Right lobe of liver (tissue), 4 donors: ENCODE measurements at regions not wholly inside any gene's neighbourhood (a gene's known extent, or its start where the extent isn't known, plus 50 kb on each side); places are given as distances from the start of the nearest gene placed in this dataset.

Experiments used
- POLR2A ChIP-seq: fragments of 450-650 bp; IDR thresholded peaks from one replicate; pipeline ENCODE4 v1.6.1; 2017; ENCODE audit warnings: antibody characterized with exemption, mild to moderate bottlenecking
- TF ChIP-seq, protein P1 (sequence below), 4 donors: fragments of 200-600 bp in 3 of 4; fragments of 450-650 bp in 1 of 4; IDR thresholded peaks; one replicate each; pipeline versions ENCODE4 v1.5.1 to v1.8.0; 2016 to 2022; ENCODE audit warnings: antibody characterized with exemption in 4 of 4, mild to moderate bottlenecking in 2 of 4
- donor health status: DM: no; HTN: no; CAD: no.
- donor health status: DM: no; HTN: no; CAD: no.
- donor health status: DM: no; HTN: yes; CAD: no.

DNA sequence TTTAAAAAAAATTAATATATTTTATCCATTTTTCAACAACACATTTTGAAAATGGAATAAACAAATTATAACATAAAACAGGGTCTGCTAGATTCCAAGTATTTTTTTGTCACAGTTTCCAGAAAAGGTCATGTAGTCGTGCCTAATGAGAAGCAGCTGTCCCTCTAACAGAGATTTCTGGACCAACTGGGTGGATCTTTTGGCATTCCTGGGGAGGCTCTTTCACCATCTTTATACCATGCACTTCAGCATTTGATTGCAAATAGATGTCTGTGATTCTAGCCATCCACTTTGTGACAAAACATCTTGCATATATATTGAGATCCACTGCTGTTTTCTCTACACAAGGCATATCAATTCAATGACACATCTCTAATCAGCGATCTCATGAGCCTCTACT, 210.7 kb upstream of the LDB2 start:
- TF ChIP-seq, protein P1, sequence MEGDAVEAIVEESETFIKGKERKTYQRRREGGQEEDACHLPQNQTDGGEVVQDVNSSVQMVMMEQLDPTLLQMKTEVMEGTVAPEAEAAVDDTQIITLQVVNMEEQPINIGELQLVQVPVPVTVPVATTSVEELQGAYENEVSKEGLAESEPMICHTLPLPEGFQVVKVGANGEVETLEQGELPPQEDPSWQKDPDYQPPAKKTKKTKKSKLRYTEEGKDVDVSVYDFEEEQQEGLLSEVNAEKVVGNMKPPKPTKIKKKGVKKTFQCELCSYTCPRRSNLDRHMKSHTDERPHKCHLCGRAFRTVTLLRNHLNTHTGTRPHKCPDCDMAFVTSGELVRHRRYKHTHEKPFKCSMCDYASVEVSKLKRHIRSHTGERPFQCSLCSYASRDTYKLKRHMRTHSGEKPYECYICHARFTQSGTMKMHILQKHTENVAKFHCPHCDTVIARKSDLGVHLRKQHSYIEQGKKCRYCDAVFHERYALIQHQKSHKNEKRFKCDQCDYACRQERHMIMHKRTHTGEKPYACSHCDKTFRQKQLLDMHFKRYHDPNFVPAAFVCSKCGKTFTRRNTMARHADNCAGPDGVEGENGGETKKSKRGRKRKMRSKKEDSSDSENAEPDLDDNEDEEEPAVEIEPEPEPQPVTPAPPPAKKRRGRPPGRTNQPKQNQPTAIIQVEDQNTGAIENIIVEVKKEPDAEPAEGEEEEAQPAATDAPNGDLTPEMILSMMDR (IDR thresholded peaks at IDR 0.05): no peak
- no peak for TF ChIP-seq POLR2A
